ENCODE measurements at regions not wholly inside any gene's neighbourhood (a gene's known extent, or its start where the extent isn't known, plus 50 kb on each side); places are given as distances from the start of the nearest gene placed in this dataset.

- Histone ChIP-seq H3K27me3 (ENCODE audit: insufficient read depth, insufficient read length) (no peaks in the 10 kb centered on the region), H3K9ac (ENCODE audit: insufficient read length, low read depth) (no peak overlapping the region), H3K36me3 (ENCODE audit: insufficient read depth, insufficient read length, low read length) (no peaks in the 10 kb centered on the region), H3K9me3 (ENCODE audit: insufficient read depth, low read length) (no peaks in the 10 kb centered on the region), H3K4me1 (ENCODE audit: insufficient read depth, insufficient read length) (no peaks in the 10 kb centered on the region), H3K4me3 (ENCODE audit: insufficient read length, low read depth) (no peak overlapping the region)
- DNase-seq (ENCODE audit: low read depth, low spot score): no peak
- TF ChIP-seq SUZ12 (IDR thresholded peaks at IDR 0.05; ENCODE audit: extremely low read depth, insufficient read depth, insufficient read length) (no peak), ZNF274 (IDR thresholded peaks at IDR 0.05; ENCODE audit: low read depth, low read length) (no peak), YY1 (IDR thresholded peaks at IDR 0.05; ENCODE audit: insufficient read depth, insufficient read length) (no peak)
Observed at GRCh38 chr5:58105836-58106235, 354.1 kb downstream of the PLK2 start.

DNA sequence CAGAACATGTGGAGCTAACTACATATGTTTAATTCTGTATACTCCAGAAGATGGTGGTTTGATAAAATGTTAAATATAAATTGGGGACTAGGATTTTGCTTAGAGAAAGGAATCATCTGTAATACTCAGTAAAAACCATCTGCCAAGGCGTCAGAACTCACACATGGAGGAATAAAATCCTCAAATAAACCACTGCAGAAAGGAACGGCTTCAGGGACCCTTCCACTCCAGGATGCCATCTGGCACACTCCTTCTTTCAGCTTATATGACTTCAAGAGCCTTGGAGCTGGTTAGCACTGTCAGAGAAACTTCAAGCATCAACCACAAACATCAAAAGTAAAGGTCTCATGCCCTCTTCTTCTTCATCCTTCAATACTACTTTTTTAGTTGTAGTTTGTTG lies 360.6 kb downstream of the PLK2 start:
- TF ChIP-seq ZNF274 (IDR thresholded peaks at IDR 0.05; ENCODE audit: low read depth, low read length) (no peak), SUZ12 (IDR thresholded peaks at IDR 0.05; ENCODE audit: extremely low read depth, insufficient read depth, insufficient read length) (no peak), YY1 (IDR thresholded peaks at IDR 0.05; ENCODE audit: insufficient read depth, insufficient read length) (no peak)
- no peaks in the 10 kb centered on the region for H3K4me1 ChIP-seq (ENCODE audit: insufficient read depth, insufficient read length)
- no peak overlapping the region for H3K9ac ChIP-seq (ENCODE audit: insufficient read length, low read depth)
- no peak for DNase-seq (ENCODE audit: low read depth, low spot score)
- H3K4me3 ChIP-seq (ENCODE audit: insufficient read length, low read depth): no peak overlapping the region
- no peaks in the 10 kb centered on the region for H3K9me3 ChIP-seq (ENCODE audit: insufficient read depth, low read length)
- H3K27me3 ChIP-seq (ENCODE audit: insufficient read depth, insufficient read length): no peaks in the 10 kb centered on the region
- no peaks in the 10 kb centered on the region for H3K36me3 ChIP-seq (ENCODE audit: insufficient read depth, insufficient read length, low read length)

- no peaks in the 10 kb centered on the region for H3K27me3 ChIP-seq (ENCODE audit: insufficient read depth, insufficient read length)
- H3K36me3 ChIP-seq (ENCODE audit: insufficient read depth, insufficient read length, low read length): no peaks in the 10 kb centered on the region
- no peak overlapping the region for H3K4me3 ChIP-seq (ENCODE audit: insufficient read length, low read depth)
- no peak for DNase-seq (ENCODE audit: low read depth, low spot score)
- no peak overlapping the region for H3K9ac ChIP-seq (ENCODE audit: insufficient read length, low read depth)
- H3K9me3 ChIP-seq (ENCODE audit: insufficient read depth, low read length): no peaks in the 10 kb centered on the region
- no peaks in the 10 kb centered on the region for H3K4me1 ChIP-seq (ENCODE audit: insufficient read depth, insufficient read length)
- no peak for TF ChIP-seq SUZ12 (IDR thresholded peaks at IDR 0.05; ENCODE audit: extremely low read depth, insufficient read depth, insufficient read length)
Observed at GRCh38 chr5:58094031-58094430, 365.9 kb downstream of the PLK2 start.

GRCh38 chr5:58090704-58091103 lies 369.2 kb downstream of the PLK2 start:
- Histone ChIP-seq H3K4me3 (ENCODE audit: insufficient read length, low read depth) (no peak overlapping the region), H3K36me3 (ENCODE audit: insufficient read depth, insufficient read length, low read length) (no peaks in the 10 kb centered on the region), H3K9me3 (ENCODE audit: insufficient read depth, low read length) (no peaks in the 10 kb centered on the region), H3K27me3 (ENCODE audit: insufficient read depth, insufficient read length) (no peaks in the 10 kb centered on the region), H3K4me1 (ENCODE audit: insufficient read depth, insufficient read length) (no peaks in the 10 kb centered on the region), H3K9ac (ENCODE audit: insufficient read length, low read depth) (no peak overlapping the region)
- DNase-seq (ENCODE audit: low read depth, low spot score): no peak
- TF ChIP-seq SUZ12 (IDR thresholded peaks at IDR 0.05; ENCODE audit: extremely low read depth, insufficient read depth, insufficient read length) (no peak), ZNF274 (IDR thresholded peaks at IDR 0.05; ENCODE audit: low read depth, low read length) (no peak), YY1 (IDR thresholded peaks at IDR 0.05; ENCODE audit: insufficient read depth, insufficient read length) (no peak)

GRCh38 chr5:58088941-58089340 lies 370.9 kb downstream of the PLK2 start:
- no peaks in the 10 kb centered on the region for H3K27me3 ChIP-seq (ENCODE audit: insufficient read depth, insufficient read length)
- no peak for DNase-seq (ENCODE audit: low read depth, low spot score)
- no peaks in the 10 kb centered on the region for H3K36me3 ChIP-seq (ENCODE audit: insufficient read depth, insufficient read length, low read length)
- TF ChIP-seq SUZ12 (IDR thresholded peaks at IDR 0.05; ENCODE audit: extremely low read depth, insufficient read depth, insufficient read length) (no peak), ZNF274 (IDR thresholded peaks at IDR 0.05; ENCODE audit: low read depth, low read length) (no peak), YY1 (IDR thresholded peaks at IDR 0.05; ENCODE audit: insufficient read depth, insufficient read length) (no peak)
- no peak overlapping the region for H3K4me3 ChIP-seq (ENCODE audit: insufficient read length, low read depth)
- H3K4me1 ChIP-seq (ENCODE audit: insufficient read depth, insufficient read length): no peaks in the 10 kb centered on the region
- H3K9me3 ChIP-seq (ENCODE audit: insufficient read depth, low read length): no peaks in the 10 kb centered on the region
- no peak overlapping the region for H3K9ac ChIP-seq (ENCODE audit: insufficient read length, low read depth)

DNA sequence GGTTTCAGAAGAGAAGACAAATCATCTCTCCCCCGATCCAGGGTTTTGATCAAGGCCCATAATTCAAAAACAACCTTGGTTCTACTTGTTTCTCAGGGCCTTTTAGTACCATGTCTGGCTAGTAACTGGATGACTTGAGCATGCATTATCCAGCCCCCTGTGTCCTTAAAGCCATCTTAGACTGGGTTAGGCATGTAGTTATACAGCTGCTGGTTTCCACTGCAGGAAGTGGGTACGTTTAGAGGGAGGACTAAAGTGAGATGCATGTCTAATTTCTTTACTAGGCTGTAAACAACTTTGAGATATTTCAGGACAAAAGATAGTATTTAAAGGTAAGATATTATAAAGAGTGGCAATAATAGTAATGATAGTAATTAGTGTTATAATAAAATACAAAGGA lies 372.0 kb downstream of the PLK2 start:
- Histone ChIP-seq H3K36me3 (ENCODE audit: insufficient read depth, insufficient read length, low read length) (no peaks in the 10 kb centered on the region), H3K4me1 (ENCODE audit: insufficient read depth, insufficient read length) (no peaks in the 10 kb centered on the region), H3K9me3 (ENCODE audit: insufficient read depth, low read length) (no peaks in the 10 kb centered on the region), H3K27me3 (ENCODE audit: insufficient read depth, insufficient read length) (no peaks in the 10 kb centered on the region), H3K4me3 (ENCODE audit: insufficient read length, low read depth) (no peak overlapping the region), H3K9ac (ENCODE audit: insufficient read length, low read depth) (no peak overlapping the region)
- no peak for TF ChIP-seq SUZ12 (IDR thresholded peaks at IDR 0.05; ENCODE audit: extremely low read depth, insufficient read depth, insufficient read length)
- no peak for TF ChIP-seq YY1 (IDR thresholded peaks at IDR 0.05; ENCODE audit: insufficient read depth, insufficient read length)
- no peak for TF ChIP-seq ZNF274 (IDR thresholded peaks at IDR 0.05; ENCODE audit: low read depth, low read length)
- DNase-seq (ENCODE audit: low read depth, low spot score): no peak

- no peaks in the 10 kb centered on the region for H3K4me1 ChIP-seq (ENCODE audit: insufficient read depth, insufficient read length)
- H3K27me3 ChIP-seq (ENCODE audit: insufficient read depth, insufficient read length): no peaks in the 10 kb centered on the region
Observed at GRCh38 chr5:58087123-58087522, 372.8 kb downstream of the PLK2 start.

GRCh38 chr5:58085800-58086199 lies 374.1 kb downstream of the PLK2 start:
- TF ChIP-seq YY1 (IDR thresholded peaks at IDR 0.05; ENCODE audit: insufficient read depth, insufficient read length) (no peak), SUZ12 (IDR thresholded peaks at IDR 0.05; ENCODE audit: extremely low read depth, insufficient read depth, insufficient read length) (no peak)
- Histone ChIP-seq H3K9ac (ENCODE audit: insufficient read length, low read depth) (no peak overlapping the region), H3K36me3 (ENCODE audit: insufficient read depth, insufficient read length, low read length) (no peaks in the 10 kb centered on the region), H3K27me3 (ENCODE audit: insufficient read depth, insufficient read length) (no peaks in the 10 kb centered on the region), H3K4me3 (ENCODE audit: insufficient read length, low read depth) (no peak overlapping the region), H3K9me3 (ENCODE audit: insufficient read depth, low read length) (no peaks in the 10 kb centered on the region), H3K4me1 (ENCODE audit: insufficient read depth, insufficient read length) (no peaks in the 10 kb centered on the region)
- no peak for DNase-seq (ENCODE audit: low read depth, low spot score)

More at GRCh38 chr5:58087123-58087522, 372.8 kb downstream of the PLK2 start:
- no peak overlapping the region for H3K4me3 ChIP-seq (ENCODE audit: insufficient read length, low read depth)
- no peak for DNase-seq (ENCODE audit: low read depth, low spot score)
- no peaks in the 10 kb centered on the region for H3K36me3 ChIP-seq (ENCODE audit: insufficient read depth, insufficient read length, low read length)
- H3K9ac ChIP-seq (ENCODE audit: insufficient read length, low read depth): no peak overlapping the region
- no peaks in the 10 kb centered on the region for H3K9me3 ChIP-seq (ENCODE audit: insufficient read depth, low read length)
- no peak for TF ChIP-seq YY1 (IDR thresholded peaks at IDR 0.05; ENCODE audit: insufficient read depth, insufficient read length)
- no peak for TF ChIP-seq ZNF274 (IDR thresholded peaks at IDR 0.05; ENCODE audit: low read depth, low read length)
- no peak for TF ChIP-seq SUZ12 (IDR thresholded peaks at IDR 0.05; ENCODE audit: extremely low read depth, insufficient read depth, insufficient read length)
